GM23338 (cell line): ENCODE measurements at regions not wholly inside any gene's neighbourhood (a gene's known extent, or its start where the extent isn't known, plus 50 kb on each side); places are given as distances from the start of the nearest gene placed in this dataset.

Experiments used
- ATAC-seq: fragments of 200-7000 bp; cut with Tn5 transposase; 3 replicates; pipeline ENCODE4 v1.9.1; 2020
- DNase-seq: peaks from one replicate; pipeline ENCODE4 v3.0.0-alpha.2; 2015; ENCODE audit warnings: low spot score
- H2AFZ ChIP-seq: fragments of 200-600 bp; sonication (generic); 2 replicates; pipeline ENCODE4 v1.8.0; 2016; ENCODE audit warnings: antibody characterized with exemption, mild to moderate bottlenecking, moderate library complexity
- H3F3A ChIP-seq: fragments of 200-600 bp; sonication (generic); replicated peaks from 2 replicates; pipeline ENCODE4 v1.8.0; 2017; ENCODE audit warnings: antibody characterized with exemption, mixed run types, low read depth
- H3K27ac ChIP-seq: fragments of 200-600 bp; sonication (generic); 2 replicates; pipeline ENCODE4 v1.6.1; 2016; ENCODE audit warnings: low read depth
- H3K27me3 ChIP-seq: fragments of 200-600 bp; sonication (generic); 2 replicates; pipeline ENCODE4 v1.8.0; 2016; ENCODE audit warnings: mild to moderate bottlenecking, mixed run types, moderate library complexity; ENCODE audit not compliant: insufficient read depth
- H3K36me3 ChIP-seq: fragments of 200-600 bp; sonication (generic); 2 replicates; pipeline ENCODE4 v1.8.0; 2016; ENCODE audit warnings: mild to moderate bottlenecking; ENCODE audit not compliant: insufficient read depth
- H3K4me1 ChIP-seq: fragments of 200-600 bp; sonication (generic); 2 replicates; pipeline ENCODE4 v1.8.0; 2016; ENCODE audit warnings: mild to moderate bottlenecking, moderate library complexity; ENCODE audit not compliant: insufficient read depth
- H3K4me2 ChIP-seq: fragments of 200-600 bp; sonication (generic); 2 replicates; pipeline ENCODE4 v1.7.1; 2017; ENCODE audit warnings: mixed run types
- H3K4me3 ChIP-seq: fragments of 200-600 bp; sonication (generic); 2 replicates; pipeline ENCODE4 v1.6.1; 2016; ENCODE audit warnings: mixed run types
- H3K79me2 ChIP-seq: fragments of 200-600 bp; sonication (generic); replicated peaks from 2 replicates; pipeline ENCODE4 v1.8.0; 2017; ENCODE audit warnings: mild to moderate bottlenecking; ENCODE audit not compliant: insufficient read depth
- H3K9me2 ChIP-seq: fragments of 200-600 bp; sonication (generic); 2 replicates; pipeline ENCODE4 v1.8.0; 2017; ENCODE audit not compliant: insufficient read depth
- H4K20me1 ChIP-seq: fragments of 200-600 bp; sonication (generic); replicated peaks from 2 replicates; pipeline ENCODE4 v1.8.0; 2017; ENCODE audit warnings: mild to moderate bottlenecking; ENCODE audit not compliant: insufficient read depth
- H3K27ac Mint-ChIP-seq: 2 replicates; pipeline ENCODE4 v1.8.0; 2020; ENCODE audit warnings: inconsistent platforms, mild to moderate bottlenecking, moderate library complexity, mixed read lengths
- H3K27me3 Mint-ChIP-seq: 3 replicates; pipeline ENCODE4 v1.8.0; 2022; ENCODE audit warnings: low read depth, mild to moderate bottlenecking, moderate library complexity, mixed read lengths, inconsistent platforms; ENCODE audit not compliant: insufficient read depth, poor library complexity
- H3K36me3 Mint-ChIP-seq: 3 replicates; pipeline ENCODE4 v1.8.0; 2021; ENCODE audit warnings: low read depth, mild to moderate bottlenecking, inconsistent platforms, moderate library complexity, mixed read lengths
- H3K4me1 Mint-ChIP-seq: 3 replicates; pipeline ENCODE4 v1.8.0; 2020; ENCODE audit warnings: mild to moderate bottlenecking, inconsistent platforms, mixed read lengths
- H3K4me3 Mint-ChIP-seq: 3 replicates; pipeline ENCODE4 v1.8.0; 2021; ENCODE audit warnings: moderate library complexity, mild to moderate bottlenecking, inconsistent platforms, mixed read lengths
- H3K9me3 Mint-ChIP-seq: 3 replicates; pipeline ENCODE4 v1.8.0; 2020; ENCODE audit warnings: moderate library complexity, mild to moderate bottlenecking, inconsistent platforms, mixed read lengths
- NANOG ChIP-seq: IDR thresholded peaks from 2 replicates; pipeline ENCODE4 v1.6.1; 2016; ENCODE audit warnings: antibody characterized with exemption, borderline replicate concordance
- STAT1 ChIP-seq: IDR thresholded peaks from one replicate; pipeline ENCODE4 v1.6.1; 2016; ENCODE audit warnings: antibody characterized with exemption; ENCODE audit not compliant: unreplicated experiment
- ZNF114 ChIP-seq: fragments of 250-450 bp; sonication (Bioruptor Pico); IDR thresholded peaks from 2 replicates; pipeline ENCODE4 v1.5.0; 2020; ENCODE audit warnings: mild to moderate bottlenecking, moderate library complexity
- TF ChIP-seq, protein P1 (sequence below): fragments of 250-450 bp; sonication (Bioruptor Pico); IDR thresholded peaks from 2 replicates; pipeline ENCODE4 v1.5.0; 2020; ENCODE audit warnings: mild to moderate bottlenecking, moderate library complexity

- H3K9me2 ChIP-seq: no peaks in the 10 kb centered on the region
- Mint-ChIP-seq H3K36me3 (no peaks in the 10 kb centered on the region), H3K27me3 (peaks cover 8% of the 10 kb centered on the region), H3K27ac (no peak overlapping the region), H3K4me1 (peaks cover 33% of the 10 kb centered on the region), H3K9me3 (no peaks in the 10 kb centered on the region), H3K4me3 (no peak overlapping the region)
- no peak for TF ChIP-seq NANOG
- no peaks in the 10 kb centered on the region for H4K20me1 ChIP-seq
- peaks cover 16% of the 10 kb centered on the region for H3K4me1 ChIP-seq
- H3K36me3 ChIP-seq: no peaks in the 10 kb centered on the region
- DNase-seq: no peak
- no peaks in the 10 kb centered on the region for H3K27me3 ChIP-seq
- ATAC-seq: no peak
- H3F3A ChIP-seq: no peaks in the 10 kb centered on the region
- no peak overlapping the region for H3K4me3 ChIP-seq
- H3K79me2 ChIP-seq: no peaks in the 10 kb centered on the region
- no peak overlapping the region for H3K4me2 ChIP-seq
- no peak overlapping the region for H2AFZ ChIP-seq
- no peak overlapping the region for H3K27ac ChIP-seq
These were observed 51.4 kb downstream of the MARCHF4 start for GRCh38 chr2:216320852-216321251.

DNA sequence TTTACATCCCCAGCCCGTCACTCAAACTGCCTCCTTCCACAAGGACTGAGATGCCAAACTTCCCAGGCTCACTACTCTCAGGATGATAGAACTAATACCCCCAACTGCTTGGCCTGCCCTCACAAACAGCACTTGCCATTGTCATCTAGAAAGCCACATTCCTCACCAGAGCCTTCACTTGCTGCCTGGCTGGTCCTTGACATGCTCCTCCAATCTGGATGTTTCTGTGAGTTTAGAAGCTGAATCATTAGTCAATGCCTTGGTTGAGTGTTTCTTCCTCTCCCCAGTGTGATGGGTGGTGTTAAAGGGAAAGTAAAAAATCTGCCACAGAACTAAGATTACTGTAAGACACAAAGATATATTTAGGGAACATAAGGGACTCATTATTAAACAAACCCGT lies 52.5 kb downstream of the MARCHF4 start:
- H3K4me2 ChIP-seq: no peak overlapping the region
- TF ChIP-seq NANOG (no peak), ZNF114 (CRISPR knock-in tag) (no peak), STAT1 (no peak)
- TF ChIP-seq, protein P1, sequence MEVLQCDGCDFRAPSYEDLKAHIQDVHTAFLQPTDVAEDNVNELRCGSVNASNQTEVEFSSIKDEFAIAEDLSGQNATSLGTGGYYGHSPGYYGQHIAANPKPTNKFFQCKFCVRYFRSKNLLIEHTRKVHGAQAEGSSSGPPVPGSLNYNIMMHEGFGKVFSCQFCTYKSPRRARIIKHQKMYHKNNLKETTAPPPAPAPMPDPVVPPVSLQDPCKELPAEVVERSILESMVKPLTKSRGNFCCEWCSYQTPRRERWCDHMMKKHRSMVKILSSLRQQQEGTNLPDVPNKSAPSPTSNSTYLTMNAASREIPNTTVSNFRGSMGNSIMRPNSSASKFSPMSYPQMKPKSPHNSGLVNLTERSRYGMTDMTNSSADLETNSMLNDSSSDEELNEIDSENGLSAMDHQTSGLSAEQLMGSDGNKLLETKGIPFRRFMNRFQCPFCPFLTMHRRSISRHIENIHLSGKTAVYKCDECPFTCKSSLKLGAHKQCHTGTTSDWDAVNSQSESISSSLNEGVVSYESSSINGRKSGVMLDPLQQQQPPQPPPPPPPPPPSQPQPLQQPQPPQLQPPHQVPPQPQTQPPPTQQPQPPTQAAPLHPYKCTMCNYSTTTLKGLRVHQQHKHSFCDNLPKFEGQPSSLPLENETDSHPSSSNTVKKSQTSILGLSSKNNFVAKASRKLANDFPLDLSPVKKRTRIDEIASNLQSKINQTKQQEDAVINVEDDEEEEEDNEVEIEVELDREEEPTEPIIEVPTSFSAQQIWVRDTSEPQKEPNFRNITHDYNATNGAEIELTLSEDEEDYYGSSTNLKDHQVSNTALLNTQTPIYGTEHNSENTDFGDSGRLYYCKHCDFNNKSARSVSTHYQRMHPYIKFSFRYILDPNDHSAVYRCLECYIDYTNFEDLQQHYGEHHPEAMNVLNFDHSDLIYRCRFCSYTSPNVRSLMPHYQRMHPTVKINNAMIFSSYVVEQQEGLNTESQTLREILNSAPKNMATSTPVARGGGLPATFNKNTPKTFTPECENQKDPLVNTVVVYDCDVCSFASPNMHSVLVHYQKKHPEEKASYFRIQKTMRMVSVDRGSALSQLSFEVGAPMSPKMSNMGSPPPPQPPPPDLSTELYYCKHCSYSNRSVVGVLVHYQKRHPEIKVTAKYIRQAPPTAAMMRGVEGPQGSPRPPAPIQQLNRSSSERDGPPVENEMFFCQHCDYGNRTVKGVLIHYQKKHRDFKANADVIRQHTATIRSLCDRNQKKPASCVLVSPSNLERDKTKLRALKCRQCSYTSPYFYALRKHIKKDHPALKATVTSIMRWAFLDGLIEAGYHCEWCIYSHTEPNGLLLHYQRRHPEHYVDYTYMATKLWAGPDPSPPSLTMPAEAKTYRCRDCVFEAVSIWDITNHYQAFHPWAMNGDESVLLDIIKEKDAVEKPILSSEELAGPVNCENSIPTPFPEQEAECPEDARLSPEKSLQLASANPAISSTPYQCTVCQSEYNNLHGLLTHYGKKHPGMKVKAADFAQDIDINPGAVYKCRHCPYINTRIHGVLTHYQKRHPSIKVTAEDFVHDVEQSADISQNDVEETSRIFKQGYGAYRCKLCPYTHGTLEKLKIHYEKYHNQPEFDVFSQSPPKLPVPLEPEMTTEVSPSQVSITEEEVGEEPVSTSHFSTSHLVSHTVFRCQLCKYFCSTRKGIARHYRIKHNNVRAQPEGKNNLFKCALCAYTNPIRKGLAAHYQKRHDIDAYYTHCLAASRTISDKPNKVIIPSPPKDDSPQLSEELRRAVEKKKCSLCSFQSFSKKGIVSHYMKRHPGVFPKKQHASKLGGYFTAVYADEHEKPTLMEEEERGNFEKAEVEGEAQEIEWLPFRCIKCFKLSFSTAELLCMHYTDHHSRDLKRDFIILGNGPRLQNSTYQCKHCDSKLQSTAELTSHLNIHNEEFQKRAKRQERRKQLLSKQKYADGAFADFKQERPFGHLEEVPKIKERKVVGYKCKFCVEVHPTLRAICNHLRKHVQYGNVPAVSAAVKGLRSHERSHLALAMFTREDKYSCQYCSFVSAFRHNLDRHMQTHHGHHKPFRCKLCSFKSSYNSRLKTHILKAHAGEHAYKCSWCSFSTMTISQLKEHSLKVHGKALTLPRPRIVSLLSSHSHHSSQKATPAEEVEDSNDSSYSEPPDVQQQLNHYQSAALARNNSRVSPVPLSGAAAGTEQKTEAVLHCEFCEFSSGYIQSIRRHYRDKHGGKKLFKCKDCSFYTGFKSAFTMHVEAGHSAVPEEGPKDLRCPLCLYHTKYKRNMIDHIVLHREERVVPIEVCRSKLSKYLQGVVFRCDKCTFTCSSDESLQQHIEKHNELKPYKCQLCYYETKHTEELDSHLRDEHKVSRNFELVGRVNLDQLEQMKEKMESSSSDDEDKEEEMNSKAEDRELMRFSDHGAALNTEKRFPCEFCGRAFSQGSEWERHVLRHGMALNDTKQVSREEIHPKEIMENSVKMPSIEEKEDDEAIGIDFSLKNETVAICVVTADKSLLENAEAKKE (CRISPR knock-in tag): peak; percentile 87
- Mint-ChIP-seq H3K27ac (peak overlapping the region; percentile 16; the same call in 1 of the 2 replicates), H3K27me3 (peaks cover 8% of the 10 kb centered on the region), H3K9me3 (no peaks in the 10 kb centered on the region), H3K36me3 (no peaks in the 10 kb centered on the region), H3K4me3 (no peak overlapping the region), H3K4me1 (peaks cover 35% of the 10 kb centered on the region)
- H3K27me3 ChIP-seq: no peaks in the 10 kb centered on the region
- H3F3A ChIP-seq: no peaks in the 10 kb centered on the region
- H3K4me3 ChIP-seq: no peak overlapping the region
- no peaks in the 10 kb centered on the region for H4K20me1 ChIP-seq
- no peaks in the 10 kb centered on the region for H3K79me2 ChIP-seq
- no peaks in the 10 kb centered on the region for H3K9me2 ChIP-seq
- H2AFZ ChIP-seq: no peak overlapping the region
- DNase-seq: peak; percentile 79
- H3K27ac ChIP-seq: no peak overlapping the region
- no peaks in the 10 kb centered on the region for H3K36me3 ChIP-seq
- peaks cover 22% of the 10 kb centered on the region for H3K4me1 ChIP-seq
- peak; percentile 90 for ATAC-seq
